Neuronal stem cell (in vitro differentiated cells): ENCODE measurements at regions not wholly inside any gene's neighbourhood (a gene's known extent, or its start where the extent isn't known, plus 50 kb on each side); places are given as distances from the start of the nearest gene placed in this dataset.

ENCODE experiments used
- DNase-seq: peaks from one replicate; pipeline ENCODE4 v3.0.0-alpha.2; 2013; ENCODE audit warnings: low spot score
- H2AFZ ChIP-seq: one replicate; pipeline ENCODE4 v1.6.1; 2013; ENCODE audit warnings: mild to moderate bottlenecking, low read length, inconsistent platforms
- H2AK5ac ChIP-seq: 2 replicates; pipeline ENCODE4 v1.6.1; 2013; ENCODE audit warnings: low read depth, mild to moderate bottlenecking, inconsistent platforms, low read length, moderate library complexity, mixed read lengths
- H2BK120ac ChIP-seq: 2 replicates; pipeline ENCODE4 v1.6.1; 2013; ENCODE audit warnings: low read depth, mild to moderate bottlenecking, inconsistent platforms, low read length, moderate library complexity, mixed read lengths
- H2BK12ac ChIP-seq: one replicate; pipeline ENCODE4 v1.6.1; 2013; ENCODE audit warnings: low read length, inconsistent platforms
- H2BK15ac ChIP-seq: 2 replicates; pipeline ENCODE4 v1.6.1; 2013; ENCODE audit warnings: mild to moderate bottlenecking, low read length, inconsistent platforms, mixed read lengths
- H2BK5ac ChIP-seq: one replicate; pipeline ENCODE4 v1.6.1; 2013; ENCODE audit warnings: inconsistent platforms, mild to moderate bottlenecking, low read length, moderate library complexity
- H3K14ac ChIP-seq: one replicate; pipeline ENCODE4 v1.6.1; 2013; ENCODE audit warnings: low read length, inconsistent platforms
- H3K18ac ChIP-seq: 2 replicates; pipeline ENCODE4 v1.6.1; 2013; ENCODE audit warnings: low read length, inconsistent platforms
- H3K23ac ChIP-seq: 2 replicates; pipeline ENCODE4 v1.6.1; 2013; ENCODE audit warnings: low read depth, mild to moderate bottlenecking, mixed read lengths, low read length, inconsistent platforms; ENCODE audit not compliant: poor library complexity
- H3K27ac ChIP-seq: replicated peaks from 3 replicates; pipeline ENCODE4 v1.5.1; 2013; ENCODE audit warnings: low read length, inconsistent platforms
- H3K27me3 ChIP-seq, 3 experiments: 2 replicates each; pipeline ENCODE4 v1.6.1; 2013; ENCODE audit warnings: low read length in 3 of 3, mild to moderate bottlenecking in 2 of 3, inconsistent platforms in 1 of 3, low read depth in 1 of 3, mixed read lengths in 1 of 3, moderate library complexity in 1 of 3; ENCODE audit not compliant: control insufficient read depth in 3 of 3, insufficient read depth in 3 of 3
- H3K36me3 ChIP-seq, 2 donors: replicated peaks in 1 of 2; 2 replicates each; pipeline ENCODE4 v1.6.1; 2013; ENCODE audit warnings: low read length in 2 of 2; ENCODE audit not compliant: control insufficient read depth in 2 of 2, insufficient read depth in 2 of 2
- H3K4ac ChIP-seq: 2 replicates; pipeline ENCODE4 v1.6.1; 2013; ENCODE audit warnings: inconsistent platforms, mild to moderate bottlenecking, low read length, moderate library complexity
- H3K4me1 ChIP-seq, 2 donors: 1 replicate in 1 of 2; 2 replicates in 1 of 2; pipeline ENCODE4 v1.6.1; 2013; ENCODE audit warnings: low read length in 2 of 2, low read depth in 1 of 2; ENCODE audit not compliant: control insufficient read depth in 2 of 2, insufficient read depth in 1 of 2
- H3K4me2 ChIP-seq: one replicate; pipeline ENCODE4 v1.6.1; 2013; ENCODE audit warnings: mild to moderate bottlenecking, low read length, inconsistent platforms; ENCODE audit not compliant: insufficient read depth, poor library complexity, severe bottlenecking
- H3K4me3 ChIP-seq, 2 donors: 2 replicates each; pipeline ENCODE4 v1.5.1; 2013; ENCODE audit warnings: low read length in 2 of 2, mild to moderate bottlenecking in 2 of 2, inconsistent platforms in 1 of 2, moderate library complexity in 1 of 2
- H3K79me1 ChIP-seq: one replicate; pipeline ENCODE4 v1.6.1; 2013; ENCODE audit warnings: low read depth, mild to moderate bottlenecking, inconsistent platforms, low read length, moderate library complexity
- H3K9ac ChIP-seq: one replicate; pipeline ENCODE4 v1.6.1; 2013; ENCODE audit warnings: mild to moderate bottlenecking, low read depth, low read length, inconsistent platforms; ENCODE audit not compliant: poor library complexity
- H3K9me3 ChIP-seq, 2 donors: replicated peaks in 1 of 2; 2 replicates each; pipeline versions ENCODE3 to v1.6.1; 2013; ENCODE audit warnings: low read length in 2 of 2, mild to moderate bottlenecking in 2 of 2, inconsistent platforms in 1 of 2, low read depth in 1 of 2, mixed read lengths in 1 of 2, moderate library complexity in 1 of 2; ENCODE audit not compliant: control insufficient read depth in 2 of 2, insufficient read depth in 1 of 2
- H4K8ac ChIP-seq: one replicate; pipeline ENCODE4 v1.6.1; 2013; ENCODE audit warnings: low read depth, mild to moderate bottlenecking, inconsistent platforms, low read length, moderate library complexity
- H4K91ac ChIP-seq: one replicate; pipeline ENCODE4 v1.6.1; 2013; ENCODE audit warnings: low read length, low read depth, mild to moderate bottlenecking, inconsistent platforms; ENCODE audit not compliant: poor library complexity
- WGBS, 2 donors: extraction: QIAGEN DNeasy Blood & Tissue Kit; methylation state at CpG; one replicate each; pipeline ENCODE4 v1.1.7; 2013; ENCODE audit warnings: missing lambda C conversion rate in 2 of 2, mixed read lengths in 1 of 2; ENCODE audit not compliant: insufficient read length in 2 of 2, insufficient replicate concordance in 1 of 2; ENCODE audit errors: extremely low coverage in 2 of 2; 5-methylcytosine and 5-hydroxymethylcytosine counted together

- H2BK12ac ChIP-seq = no peak overlapping the region
- H3K36me3 ChIP-seq = no peaks in the 10 kb centered on the region
- H2AK5ac ChIP-seq = no peak overlapping the region
- no peaks in the 10 kb centered on the region for H3K27me3 ChIP-seq
- no peak overlapping the region for H3K4me2 ChIP-seq
- no peak overlapping the region for H3K14ac ChIP-seq
- H3K4me1 ChIP-seq = peaks cover 0 to 14% of the 10 kb centered on the region in 2 donors
- H2BK120ac ChIP-seq = no peak overlapping the region
- no peak overlapping the region for H3K4me3 ChIP-seq
- no peaks in the 10 kb centered on the region for H3K79me1 ChIP-seq
- no peak overlapping the region for H3K27ac ChIP-seq
- no peak for DNase-seq
- no peak overlapping the region for H3K23ac ChIP-seq
- no CpG with 5 or more reads among the region's 2 CpGs for WGBS, 2 donors
- H3K9ac ChIP-seq = no peak overlapping the region
- no peak overlapping the region for H4K8ac ChIP-seq
- H3K4ac ChIP-seq = no peak overlapping the region
- peaks cover 0 to 26% of the 10 kb centered on the region in 2 donors for H3K9me3 ChIP-seq
- H2BK5ac ChIP-seq = no peak overlapping the region
- H2BK15ac ChIP-seq = no peak overlapping the region
- H3K18ac ChIP-seq = no peak overlapping the region
- H4K91ac ChIP-seq = no peak overlapping the region
- H2AFZ ChIP-seq = no peak overlapping the region
These were observed 713.5 kb downstream of the RFPL4B start for GRCh38 chr6:113060664-113061063.

GRCh38 chr6:113065611-113066010 is 718.5 kb downstream of the RFPL4B start:
- no CpG with 5 or more reads among the region's 2 CpGs for WGBS, 2 donors
- H3K27ac ChIP-seq = peak overlapping the region; percentile 46
- no peak overlapping the region for H3K23ac ChIP-seq
- H3K4ac ChIP-seq = no peak overlapping the region
- H3K9me3 ChIP-seq = peaks cover 0 to 14% of the 10 kb centered on the region in 2 donors
- no peak overlapping the region for H4K8ac ChIP-seq
- no peaks in the 10 kb centered on the region for H3K79me1 ChIP-seq
- no peak overlapping the region for H2AFZ ChIP-seq
- H4K91ac ChIP-seq = no peak overlapping the region
- H2BK5ac ChIP-seq = no peak overlapping the region
- no peak overlapping the region for H2BK12ac ChIP-seq
- H3K9ac ChIP-seq = no peak overlapping the region
- no peak overlapping the region for H3K4me3 ChIP-seq
- no peak overlapping the region for H2AK5ac ChIP-seq
- no peak overlapping the region for H3K4me2 ChIP-seq
- H3K36me3 ChIP-seq = no peaks in the 10 kb centered on the region
- DNase-seq = peak; percentile 29
- H3K4me1 ChIP-seq = peaks cover 3 to 36% of the 10 kb centered on the region in 2 donors
- H3K18ac ChIP-seq = no peak overlapping the region
- no peak overlapping the region for H2BK120ac ChIP-seq
- no peak overlapping the region for H3K14ac ChIP-seq
- no peaks in the 10 kb centered on the region for H3K27me3 ChIP-seq
- no peak overlapping the region for H2BK15ac ChIP-seq

GRCh38 chr6:113067612-113068275 is 720.6 kb downstream of the RFPL4B start:
- WGBS, 2 donors = no CpG with 5 or more reads among the region's 3 CpGs
- Histone ChIP-seq H2BK5ac (no peak overlapping the region), H3K27ac (no peak overlapping the region), H2AFZ (peak overlapping the region; percentile 54), H3K18ac (no peak overlapping the region), H4K91ac (no peak overlapping the region), H3K79me1 (no peaks in the 10 kb centered on the region), H3K23ac (no peak overlapping the region), H3K14ac (no peak overlapping the region), H2BK120ac (no peak overlapping the region), H2BK12ac (no peak overlapping the region), H3K4me3 (no peak overlapping the region), H3K9ac (no peak overlapping the region), H3K27me3 (no peaks in the 10 kb centered on the region), H3K4ac (no peak overlapping the region), H3K4me2 (no peak overlapping the region), H2AK5ac (no peak overlapping the region), H4K8ac (no peak overlapping the region), H2BK15ac (no peak overlapping the region), H3K36me3 (no peaks in the 10 kb centered on the region), H3K4me1 (peaks cover 3 to 36% of the 10 kb centered on the region in 2 donors), H3K9me3 (peaks cover 0 to 18% of the 10 kb centered on the region in 2 donors)
- DNase-seq = no peak

- H2BK5ac ChIP-seq = no peak overlapping the region
- DNase-seq = no peak
- H3K27me3 ChIP-seq = no peaks in the 10 kb centered on the region
- H2AK5ac ChIP-seq = no peak overlapping the region
- H2BK120ac ChIP-seq = no peak overlapping the region
- no peak overlapping the region for H3K4me3 ChIP-seq
- H3K36me3 ChIP-seq = no peaks in the 10 kb centered on the region
- no peak overlapping the region for H2AFZ ChIP-seq
- no peak overlapping the region for H3K4me2 ChIP-seq
- no peak overlapping the region for H2BK12ac ChIP-seq
- no peak overlapping the region for H3K27ac ChIP-seq
- H4K8ac ChIP-seq = no peak overlapping the region
- peaks cover 3 to 36% of the 10 kb centered on the region in 2 donors for H3K4me1 ChIP-seq
- H4K91ac ChIP-seq = no peak overlapping the region
- no peak overlapping the region for H2BK15ac ChIP-seq
- H3K18ac ChIP-seq = no peak overlapping the region
- no CpG with 5 or more reads among the region's 2 CpGs for WGBS, 2 donors
- peaks cover 0 to 16% of the 10 kb centered on the region in 2 donors for H3K9me3 ChIP-seq
- H3K4ac ChIP-seq = no peak overlapping the region
- no peak overlapping the region for H3K9ac ChIP-seq
- no peaks in the 10 kb centered on the region for H3K79me1 ChIP-seq
- H3K14ac ChIP-seq = no peak overlapping the region
- no peak overlapping the region for H3K23ac ChIP-seq
These were observed 721.4 kb downstream of the RFPL4B start for GRCh38 chr6:113068570-113068969.
